Esophagus squamous epithelium (tissue), 4 donors: ENCODE measurements at regions not wholly inside any gene's neighbourhood (a gene's known extent, or its start where the extent isn't known, plus 50 kb on each side); places are given as distances from the start of the nearest gene placed in this dataset.

Experiments used
- POLR2A ChIP-seq, 4 donors: fragments of 450-650 bp; IDR thresholded peaks; one replicate each; pipeline ENCODE4 v1.6.1; 2017; ENCODE audit warnings: antibody characterized with exemption in 4 of 4, mild to moderate bottlenecking in 4 of 4, moderate library complexity in 3 of 4
- TF ChIP-seq, protein P1 (sequence below), 6 experiments: fragments of 450-650 bp in 4 of 6; fragments of 200-600 bp in 2 of 6; sonication (generic) in 2 of 6; IDR thresholded peaks; one replicate each; pipeline ENCODE4 v1.5.1; 2016 to 2019; ENCODE audit warnings: antibody characterized with exemption in 6 of 6, mild to moderate bottlenecking in 4 of 6, moderate library complexity in 4 of 6

DNA sequence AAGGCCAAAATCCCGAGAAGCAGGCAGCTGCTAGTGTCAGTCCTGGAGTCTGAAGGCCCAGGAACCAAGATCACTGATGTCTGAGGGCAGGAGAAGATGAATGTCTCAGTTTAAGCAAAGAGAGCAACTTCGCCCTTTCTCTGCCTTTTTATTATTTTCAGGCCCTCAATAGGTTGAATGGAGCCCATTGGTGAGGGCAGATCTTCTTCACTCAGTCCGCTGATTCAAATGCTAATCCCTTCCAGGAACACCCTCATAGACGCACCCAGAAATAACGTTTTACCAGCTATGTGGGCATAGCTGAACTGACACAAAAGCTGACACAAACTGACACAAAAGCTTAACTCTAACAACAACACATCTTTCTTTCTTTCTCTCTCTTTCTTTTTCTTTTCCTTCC, 78.0 kb upstream of the KCNJ3 start:
- TF ChIP-seq, protein P1, sequence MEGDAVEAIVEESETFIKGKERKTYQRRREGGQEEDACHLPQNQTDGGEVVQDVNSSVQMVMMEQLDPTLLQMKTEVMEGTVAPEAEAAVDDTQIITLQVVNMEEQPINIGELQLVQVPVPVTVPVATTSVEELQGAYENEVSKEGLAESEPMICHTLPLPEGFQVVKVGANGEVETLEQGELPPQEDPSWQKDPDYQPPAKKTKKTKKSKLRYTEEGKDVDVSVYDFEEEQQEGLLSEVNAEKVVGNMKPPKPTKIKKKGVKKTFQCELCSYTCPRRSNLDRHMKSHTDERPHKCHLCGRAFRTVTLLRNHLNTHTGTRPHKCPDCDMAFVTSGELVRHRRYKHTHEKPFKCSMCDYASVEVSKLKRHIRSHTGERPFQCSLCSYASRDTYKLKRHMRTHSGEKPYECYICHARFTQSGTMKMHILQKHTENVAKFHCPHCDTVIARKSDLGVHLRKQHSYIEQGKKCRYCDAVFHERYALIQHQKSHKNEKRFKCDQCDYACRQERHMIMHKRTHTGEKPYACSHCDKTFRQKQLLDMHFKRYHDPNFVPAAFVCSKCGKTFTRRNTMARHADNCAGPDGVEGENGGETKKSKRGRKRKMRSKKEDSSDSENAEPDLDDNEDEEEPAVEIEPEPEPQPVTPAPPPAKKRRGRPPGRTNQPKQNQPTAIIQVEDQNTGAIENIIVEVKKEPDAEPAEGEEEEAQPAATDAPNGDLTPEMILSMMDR (IDR thresholded peaks at IDR 0.05), result no peak
- TF ChIP-seq POLR2A (IDR thresholded peaks at IDR 0.05), result no peak
